C4-2B (cell line): ENCODE measurements at regions not wholly inside any gene's neighbourhood (a gene's known extent, or its start where the extent isn't known, plus 50 kb on each side); places are given as distances from the start of the nearest gene placed in this dataset.

ENCODE experiments used
- ZFX ChIP-seq: fragments of 450-650 bp; IDR thresholded peaks from 2 replicates; pipeline ENCODE4 v1.6.1; 2017
- TF ChIP-seq, protein P1 (sequence below): fragments of 450-650 bp; conservative IDR thresholded peaks from 2 replicates; pipeline ENCODE4 v1.5.1; 2017; ENCODE audit warnings: mild to moderate bottlenecking

DNA sequence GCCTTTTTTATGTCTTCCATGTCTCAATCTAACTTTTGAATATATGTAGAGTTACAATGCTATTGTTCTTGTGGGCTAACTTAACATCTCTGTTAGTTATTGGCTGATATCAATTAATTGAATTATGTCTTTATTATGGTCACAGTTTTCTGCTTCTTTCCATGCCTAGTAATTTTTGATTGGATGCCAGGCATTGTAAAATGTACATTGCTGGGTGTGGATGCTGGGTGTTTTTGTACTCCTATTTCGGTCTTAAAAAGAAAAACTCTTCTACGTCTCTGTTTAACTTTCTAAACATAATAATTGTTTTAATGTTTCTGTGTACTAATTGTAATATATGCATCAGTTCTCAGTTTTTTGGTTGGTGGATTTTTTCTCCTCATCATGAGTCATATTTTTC lies 296.1 kb upstream of the PRICKLE1 start:
- TF ChIP-seq, protein P1, sequence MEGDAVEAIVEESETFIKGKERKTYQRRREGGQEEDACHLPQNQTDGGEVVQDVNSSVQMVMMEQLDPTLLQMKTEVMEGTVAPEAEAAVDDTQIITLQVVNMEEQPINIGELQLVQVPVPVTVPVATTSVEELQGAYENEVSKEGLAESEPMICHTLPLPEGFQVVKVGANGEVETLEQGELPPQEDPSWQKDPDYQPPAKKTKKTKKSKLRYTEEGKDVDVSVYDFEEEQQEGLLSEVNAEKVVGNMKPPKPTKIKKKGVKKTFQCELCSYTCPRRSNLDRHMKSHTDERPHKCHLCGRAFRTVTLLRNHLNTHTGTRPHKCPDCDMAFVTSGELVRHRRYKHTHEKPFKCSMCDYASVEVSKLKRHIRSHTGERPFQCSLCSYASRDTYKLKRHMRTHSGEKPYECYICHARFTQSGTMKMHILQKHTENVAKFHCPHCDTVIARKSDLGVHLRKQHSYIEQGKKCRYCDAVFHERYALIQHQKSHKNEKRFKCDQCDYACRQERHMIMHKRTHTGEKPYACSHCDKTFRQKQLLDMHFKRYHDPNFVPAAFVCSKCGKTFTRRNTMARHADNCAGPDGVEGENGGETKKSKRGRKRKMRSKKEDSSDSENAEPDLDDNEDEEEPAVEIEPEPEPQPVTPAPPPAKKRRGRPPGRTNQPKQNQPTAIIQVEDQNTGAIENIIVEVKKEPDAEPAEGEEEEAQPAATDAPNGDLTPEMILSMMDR = no peak
- TF ChIP-seq ZFX = no peak
